C4-2B (cell line): ENCODE measurements at regions not wholly inside any gene's neighbourhood (a gene's known extent, or its start where the extent isn't known, plus 50 kb on each side); places are given as distances from the start of the nearest gene placed in this dataset.

Experiments used
- H3K27ac ChIP-seq: fragments of 450-650 bp; 2 replicates; pipeline ENCODE4 v1.5.1; 2017
- CTCF ChIP-seq: fragments of 450-650 bp; conservative IDR thresholded peaks from 2 replicates; pipeline ENCODE4 v1.5.1; 2017; ENCODE audit warnings: mild to moderate bottlenecking
- ZFX ChIP-seq: fragments of 450-650 bp; IDR thresholded peaks from 2 replicates; pipeline ENCODE4 v1.6.1; 2017

GRCh38 chr5:165201369-165201768 is 1696.0 kb downstream of the MAT2B start:
- no peak for TF ChIP-seq ZFX
- no peak for TF ChIP-seq CTCF
- peak overlapping the region; percentile 70; the same call in 1 of the 2 replicates for H3K27ac ChIP-seq

- TF ChIP-seq ZFX, result no peak
- no peak for TF ChIP-seq CTCF
- H3K27ac ChIP-seq, result peak overlapping the region; percentile 70; the same call in 1 of the 2 replicates
These were observed 1696.5 kb downstream of the MAT2B start for GRCh38 chr5:165201771-165202518.

GRCh38 chr5:165202519-165202910 is 1697.1 kb downstream of the MAT2B start:
- H3K27ac ChIP-seq, result no peak overlapping the region
- TF ChIP-seq CTCF (no peak), ZFX (no peak)

- no peak overlapping the region for H3K27ac ChIP-seq
- TF ChIP-seq ZFX (no peak), CTCF (peak; percentile 87)
These were observed 1703.8 kb downstream of the MAT2B start for GRCh38 chr5:165209101-165209727.

GRCh38 chr5:165224366-165225045 is 1719.1 kb downstream of the MAT2B start:
- H3K27ac ChIP-seq, result no peak overlapping the region
- no peak for TF ChIP-seq ZFX
- no peak for TF ChIP-seq CTCF

GRCh38 chr5:165227515-165227914 is 1722.1 kb downstream of the MAT2B start:
- H3K27ac ChIP-seq, result no peak overlapping the region
- TF ChIP-seq ZFX, result no peak
- TF ChIP-seq CTCF, result peak; percentile 21; the same call in 1 of the 2 replicates

- TF ChIP-seq CTCF, result no peak
- no peak for TF ChIP-seq ZFX
- no peak overlapping the region for H3K27ac ChIP-seq
These were observed 1722.8 kb downstream of the MAT2B start for GRCh38 chr5:165228184-165228583.
